SK-N-SH (cell line): ENCODE measurements at regions not wholly inside any gene's neighbourhood (a gene's known extent, or its start where the extent isn't known, plus 50 kb on each side); places are given as distances from the start of the nearest gene placed in this dataset.

Source experiments
- EZH2phosphoT487 ChIP-seq: fragments of 200-600 bp; sonication (generic); IDR thresholded peaks from 2 replicates; pipeline ENCODE4 v1.6.1; 2017; ENCODE audit warnings: low read depth, mixed run types, mild to moderate bottlenecking, antibody characterized with exemption, moderate library complexity, borderline replicate concordance
- RXRA ChIP-seq: IDR thresholded peaks from 2 replicates; pipeline ENCODE4 v1.4.0; 2012; ENCODE audit warnings: low read depth, mild to moderate bottlenecking, borderline replicate concordance

DNA sequence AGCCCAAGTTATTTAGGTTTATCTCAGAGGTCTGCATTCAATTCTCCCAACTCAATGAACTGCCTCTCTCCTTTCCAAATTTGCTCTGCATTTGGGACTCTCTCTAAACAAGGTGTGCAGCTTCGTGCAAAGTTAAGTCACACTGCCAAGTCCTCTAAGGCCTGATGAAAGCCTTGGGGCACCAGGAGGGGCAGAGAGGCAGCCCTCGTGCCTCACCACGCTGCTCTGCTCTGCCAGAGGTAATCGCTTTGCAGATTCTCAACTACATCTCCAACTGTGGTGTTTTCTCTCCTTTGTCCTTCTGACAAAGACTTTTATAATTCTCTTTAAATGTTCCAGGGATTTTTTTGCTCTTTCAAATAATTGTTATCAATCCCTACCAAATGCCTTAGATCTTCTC, 283.0 kb downstream of the MEIS1 start:
- no peak for TF ChIP-seq EZH2phosphoT487
- TF ChIP-seq RXRA: no peak
